ENCODE measurements at regions not wholly inside any gene's neighbourhood (a gene's known extent, or its start where the extent isn't known, plus 50 kb on each side); places are given as distances from the start of the nearest gene placed in this dataset.

- TF ChIP-seq CTCF (IDR thresholded peaks at IDR 0.05) (no peak), EZH2 (IDR thresholded peaks at IDR 0.05; ENCODE audit: borderline replicate concordance, insufficient read depth, low read depth, low read length, poor library complexity, severe bottlenecking) (no peak)
These were observed 893.5 kb downstream of the LTN1 start for GRCh38 chr21:28099001-28099705.

GRCh38 chr21:28091466-28091865 is 901.2 kb downstream of the LTN1 start:
- Histone ChIP-seq H3K9ac (ENCODE audit: low read length) (no peak overlapping the region), H3K4me3 (ENCODE audit: control extremely low read depth in 1 of 5, extremely low read depth in 1 of 5, insufficient read depth in 1 of 5, low read depth in 2 of 5, low read length in 4 of 5) (no peak overlapping the region), H3K27me3 (replicated peaks in 1 of 4; ENCODE audit: control extremely low read depth in 1 of 4, control insufficient read depth in 3 of 4, insufficient read depth in 4 of 4, low read length in 3 of 4) (no peaks in the 10 kb centered on the region), H2AFZ (ENCODE audit: insufficient read depth, low read depth, low read length, poor library complexity, severe bottlenecking) (no peak overlapping the region), H3K9me3 (ENCODE audit: control extremely low read depth in 1 of 3, control insufficient read depth in 2 of 3, insufficient read depth in 1 of 3, low read length in 2 of 3) (peaks cover 0 to 8% (median 0%) of the 10 kb centered on the region in 3 donors), H3K4me2 (replicated peaks; ENCODE audit: low read depth, low read length, poor library complexity, severe bottlenecking) (no peak overlapping the region), H3K4me1 (ENCODE audit: control insufficient read depth in 2 of 2, insufficient read depth in 2 of 2, low read length in 2 of 2) (no peaks in the 10 kb centered on the region), H3K79me2 (ENCODE audit: control insufficient read depth, insufficient read depth, low read length) (no peaks in the 10 kb centered on the region), H3K36me3 (replicated peaks in 1 of 2; ENCODE audit: control extremely low read depth in 1 of 2, control insufficient read depth in 1 of 2, extremely low read depth in 1 of 2, insufficient read depth in 2 of 2, low read length in 1 of 2) (no peaks in the 10 kb centered on the region), H3K27ac (ENCODE audit: low read length in 2 of 2) (no peak overlapping the region), H4K20me1 (ENCODE audit: control insufficient read depth, insufficient read depth, low read length, poor library complexity, severe bottlenecking) (no peaks in the 10 kb centered on the region)
- no peak for TF ChIP-seq EZH2 (IDR thresholded peaks at IDR 0.05; ENCODE audit: borderline replicate concordance, insufficient read depth, low read depth, low read length, poor library complexity, severe bottlenecking)
- Mint-ChIP-seq H3K27me3 (no peaks in the 10 kb centered on the region), H3K4me3 (no peak overlapping the region), H3K27ac (no peak overlapping the region), H3K4me1 (no peaks in the 10 kb centered on the region), H3K9me3 (ENCODE audit: insufficient read depth) (no peaks in the 10 kb centered on the region)
- WGBS (ENCODE audit: insufficient coverage) = no CpG with 5 or more reads among the region's 2 CpGs
- ChIA-PET CTCF (no interaction called here), POLR2A (no interaction called here)
- DNase-seq (no peak), ATAC-seq (ENCODE audit: low read depth) (no peak)
- intact Hi-C loops (cut with micrococcal nuclease) = no loop called here

More at GRCh38 chr21:28099001-28099705, 893.5 kb downstream of the LTN1 start:
- H3K27ac Mint-ChIP-seq = no peak overlapping the region
- Histone ChIP-seq H3K4me3 (ENCODE audit: control extremely low read depth in 1 of 5, extremely low read depth in 1 of 5, insufficient read depth in 1 of 5, low read depth in 2 of 5, low read length in 4 of 5) (no peak overlapping the region), H3K79me2 (ENCODE audit: control insufficient read depth, insufficient read depth, low read length) (no peaks in the 10 kb centered on the region), H3K27me3 (replicated peaks in 1 of 4; ENCODE audit: control extremely low read depth in 1 of 4, control insufficient read depth in 3 of 4, insufficient read depth in 4 of 4, low read length in 3 of 4) (no peaks in the 10 kb centered on the region), H3K9me3 (ENCODE audit: control extremely low read depth in 1 of 3, control insufficient read depth in 2 of 3, insufficient read depth in 1 of 3, low read length in 2 of 3) (no peaks in the 10 kb centered on the region), H3K4me2 (replicated peaks; ENCODE audit: low read depth, low read length, poor library complexity, severe bottlenecking) (no peak overlapping the region), H3K9ac (ENCODE audit: low read length) (no peak overlapping the region), H2AFZ (ENCODE audit: insufficient read depth, low read depth, low read length, poor library complexity, severe bottlenecking) (no peak overlapping the region), H3K36me3 (replicated peaks in 1 of 2; ENCODE audit: control extremely low read depth in 1 of 2, control insufficient read depth in 1 of 2, extremely low read depth in 1 of 2, insufficient read depth in 2 of 2, low read length in 1 of 2) (no peaks in the 10 kb centered on the region), H3K27ac (ENCODE audit: low read length in 2 of 2) (no peak overlapping the region), H4K20me1 (ENCODE audit: control insufficient read depth, insufficient read depth, low read length, poor library complexity, severe bottlenecking) (no peaks in the 10 kb centered on the region), H3K4me1 (ENCODE audit: control insufficient read depth in 2 of 2, insufficient read depth in 2 of 2, low read length in 2 of 2) (no peaks in the 10 kb centered on the region)
- DNase-seq (no peak), ATAC-seq (ENCODE audit: low read depth) (no peak)
- no peak overlapping the region for H3K4me3 Mint-ChIP-seq
- no peaks in the 10 kb centered on the region for H3K9me3 Mint-ChIP-seq (ENCODE audit: insufficient read depth)
- no peaks in the 10 kb centered on the region for H3K27me3 Mint-ChIP-seq
- intact Hi-C loops (cut with micrococcal nuclease) = no loop called here
- no CpG with 5 or more reads among the region's 6 CpGs for WGBS (ENCODE audit: insufficient coverage)
- H3K4me1 Mint-ChIP-seq = no peaks in the 10 kb centered on the region
- CTCF ChIA-PET = no interaction called here
- POLR2A ChIA-PET = no interaction called here
